HG03103 (cell line): ENCODE measurements at regions not wholly inside any gene's neighbourhood (a gene's known extent, or its start where the extent isn't known, plus 50 kb on each side); places are given as distances from the start of the nearest gene placed in this dataset.
A peak's percentile ranks its signal among the peaks of the same experiment; 100 is the strongest.

Source experiments
- ATAC-seq: cut with Tn5 transposase; IDR thresholded peaks from one replicate; pipeline ENCODE4 v1.9.1; 2021; ENCODE audit warnings: low read depth; ENCODE audit not compliant: unreplicated experiment

GRCh38 chr12:82529101-82529500 is 157.6 kb upstream of the TMTC2 start:
- no peak for ATAC-seq

DNA sequence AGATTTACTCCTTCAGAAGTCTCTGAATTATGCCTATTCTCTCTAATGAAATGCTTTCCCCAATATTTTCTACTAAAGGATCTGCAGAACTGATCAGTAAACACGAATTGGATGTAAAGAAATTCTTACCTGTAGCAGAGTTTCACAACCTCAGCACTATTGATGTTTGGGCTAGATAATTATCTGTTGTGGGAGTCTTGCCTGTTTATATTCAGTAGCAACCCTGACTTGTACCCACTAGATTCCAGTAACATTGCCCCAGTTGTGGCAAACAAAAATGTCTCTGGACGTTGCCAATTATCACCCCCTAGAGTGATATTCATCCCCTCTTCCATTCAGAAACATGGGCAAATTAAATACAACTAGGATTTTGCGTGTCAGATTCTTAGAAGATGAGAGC is 156.8 kb upstream of the TMTC2 start:
- ATAC-seq: no peak

- no peak for ATAC-seq
Observed at GRCh38 chr12:82530394-82530793, 156.3 kb upstream of the TMTC2 start.

DNA sequence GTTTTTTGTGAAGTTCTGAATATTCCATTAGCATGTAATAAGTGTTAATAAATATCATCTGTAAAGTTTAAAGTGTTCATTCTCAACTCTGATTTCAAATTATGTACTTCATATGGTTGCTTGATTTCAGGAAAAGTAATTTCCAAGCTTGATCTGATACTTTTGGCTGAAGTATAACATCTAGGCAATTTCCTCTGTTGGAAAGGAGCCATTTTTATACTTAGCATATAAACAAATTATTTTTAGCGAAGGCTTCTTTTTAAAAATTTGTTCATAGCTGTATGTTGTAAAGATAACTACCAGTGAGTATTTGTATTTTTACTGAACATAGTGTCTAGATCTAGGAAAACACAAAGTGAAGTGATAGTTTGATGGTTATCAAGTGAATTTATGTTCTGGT is 153.4 kb upstream of the TMTC2 start:
- ATAC-seq: no peak

- no peak for ATAC-seq
Observed at GRCh38 chr12:82537436-82537835, 149.3 kb upstream of the TMTC2 start.

- ATAC-seq: peak; percentile 89
Observed at GRCh38 chr12:82554529-82554928, 132.2 kb upstream of the TMTC2 start.

GRCh38 chr12:82555699-82556098 is 131.0 kb upstream of the TMTC2 start:
- ATAC-seq: no peak

DNA sequence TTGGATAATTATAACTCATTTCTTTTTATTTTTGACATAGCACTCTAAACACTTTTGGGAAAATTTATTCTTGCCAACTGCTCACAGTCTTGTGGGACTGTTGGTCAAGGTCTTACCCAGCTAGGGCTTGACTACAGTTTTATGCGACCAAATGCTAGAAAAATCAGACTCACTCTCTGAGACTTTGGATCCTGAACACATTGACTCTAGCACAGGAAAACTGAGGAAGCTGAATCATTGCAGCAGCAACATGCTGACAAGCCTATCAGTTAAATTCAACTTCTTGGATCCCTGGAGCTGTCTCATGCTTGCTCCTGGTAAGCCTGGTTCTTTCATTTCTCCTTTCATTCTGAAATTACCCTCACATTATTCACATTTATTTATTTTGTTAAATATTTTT is 120.7 kb upstream of the TMTC2 start:
- ATAC-seq: no peak

DNA sequence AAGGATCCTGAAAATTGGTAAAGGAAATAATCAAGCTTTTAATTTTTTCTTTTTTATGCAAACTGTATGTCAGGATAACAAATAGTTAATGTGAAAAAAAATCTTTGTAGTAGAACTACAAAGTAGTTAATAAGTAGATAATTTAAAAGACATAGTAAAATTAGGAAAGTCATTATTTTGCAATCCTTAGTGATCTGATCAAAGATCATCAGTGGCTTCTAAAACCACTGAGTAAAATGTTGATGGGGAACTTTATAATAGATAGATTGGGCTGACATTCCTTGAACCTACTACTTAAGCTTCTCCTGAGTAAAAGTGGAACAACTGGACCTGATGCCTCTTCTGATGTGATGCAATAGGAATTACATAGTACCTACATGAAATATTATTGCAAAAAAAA is 119.0 kb upstream of the TMTC2 start:
- no peak for ATAC-seq

DNA sequence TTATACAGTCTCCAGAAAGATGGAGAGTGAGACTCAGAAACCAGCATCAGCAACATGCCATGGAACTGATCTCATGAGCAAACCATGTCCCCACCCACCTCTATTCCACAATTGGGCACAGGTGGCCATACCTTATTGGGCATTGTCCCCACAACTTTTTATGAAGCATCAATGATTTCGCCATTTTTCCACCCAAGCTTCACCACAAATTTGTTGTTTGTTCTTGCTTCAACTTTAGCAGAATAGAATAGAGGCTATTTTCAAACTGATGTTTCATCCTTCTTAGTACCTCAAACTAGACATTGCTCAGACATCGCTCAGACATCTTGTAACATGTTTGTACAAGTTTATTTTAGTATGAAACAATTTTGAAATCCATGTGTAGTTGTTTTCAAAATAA is 112.5 kb upstream of the TMTC2 start:
- ATAC-seq: no peak

DNA sequence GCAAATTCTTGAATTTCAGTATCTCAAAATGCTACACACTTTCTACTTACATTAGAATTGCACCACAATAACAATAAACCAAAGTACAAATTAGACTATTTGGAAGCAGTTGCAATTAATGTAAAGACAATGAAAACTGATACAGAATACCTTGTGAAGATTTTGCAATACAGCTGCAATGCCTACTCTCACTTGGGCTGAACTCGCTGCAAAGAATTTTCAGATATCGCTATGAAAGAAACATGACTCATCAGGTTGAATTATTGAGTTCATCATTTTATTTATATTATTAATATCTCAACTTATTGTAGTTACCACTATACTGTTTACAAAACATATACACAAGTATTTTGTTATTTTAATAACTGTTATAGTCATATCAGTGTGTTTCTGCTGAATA is 108.0 kb upstream of the TMTC2 start:
- ATAC-seq: no peak

- no peak for ATAC-seq
Observed at GRCh38 chr12:82583756-82584155, 103.0 kb upstream of the TMTC2 start.

- ATAC-seq: peak; percentile 39
Observed at GRCh38 chr12:82593143-82593542, 93.6 kb upstream of the TMTC2 start.

DNA sequence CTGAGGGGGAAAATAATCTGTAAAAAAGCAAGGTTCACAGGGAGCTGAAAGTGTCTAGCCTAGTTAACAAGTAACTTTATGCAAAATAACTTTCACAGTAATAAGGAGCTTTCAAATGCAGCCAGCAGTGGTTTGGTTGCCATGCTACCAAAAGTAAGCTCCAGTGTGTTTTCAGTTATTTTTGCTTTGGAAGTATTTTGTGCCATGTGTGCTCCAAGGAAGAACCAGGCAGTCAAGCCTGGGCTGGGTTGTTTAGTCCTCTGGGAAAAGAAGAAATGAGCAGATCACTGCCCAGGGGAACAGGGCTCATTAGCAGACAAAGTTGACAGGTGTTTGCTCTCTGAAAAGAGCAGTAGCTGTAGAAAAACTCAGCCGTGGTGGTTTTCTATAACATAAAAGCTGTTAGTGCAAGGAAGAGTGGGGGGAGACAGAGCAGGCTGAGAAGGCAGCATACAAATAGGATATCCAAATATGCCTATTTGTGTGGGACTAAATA is 92.8 kb upstream of the TMTC2 start:
- peak; percentile 90 for ATAC-seq

DNA sequence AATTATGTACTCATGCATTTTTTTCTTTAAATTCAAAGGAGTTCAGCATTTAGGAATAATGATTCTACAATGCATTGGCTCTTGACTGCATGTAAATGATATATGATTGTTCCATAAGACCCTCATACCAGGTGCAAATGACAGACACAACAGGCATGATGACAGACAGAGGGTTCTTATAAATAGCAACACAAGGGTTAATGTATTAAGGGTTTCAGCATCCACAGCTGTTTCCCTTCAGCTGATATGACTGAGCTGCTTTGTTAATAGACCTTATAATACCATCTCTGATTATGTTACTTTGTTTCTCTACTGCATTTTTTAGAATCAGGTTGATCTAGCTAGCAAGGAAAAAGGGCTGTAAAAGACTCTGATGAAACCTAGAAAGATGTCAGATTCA is 90.8 kb upstream of the TMTC2 start:
- no peak for ATAC-seq

- no peak for ATAC-seq
Observed at GRCh38 chr12:82596483-82596882, 90.2 kb upstream of the TMTC2 start.

DNA sequence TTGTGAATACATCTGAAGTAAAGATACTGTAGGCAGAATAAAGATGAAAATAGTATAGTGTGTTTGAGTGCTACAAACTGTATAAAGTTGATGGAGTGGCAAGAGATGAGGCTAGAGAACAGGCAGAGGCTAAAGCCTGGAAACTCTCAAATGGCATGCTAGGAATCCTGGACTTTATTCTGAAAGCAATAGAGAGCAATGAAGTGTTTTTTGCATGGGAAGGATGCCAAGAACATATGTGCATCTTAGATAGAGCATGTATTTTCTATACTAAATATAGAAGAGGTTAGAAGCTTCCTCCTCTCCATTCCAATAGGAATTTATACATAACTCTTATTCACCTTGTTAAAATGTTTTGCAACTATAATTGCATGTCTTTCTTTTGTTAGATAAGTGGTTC is 86.3 kb upstream of the TMTC2 start:
- ATAC-seq: no peak

GRCh38 chr12:82603647-82604046 is 83.1 kb upstream of the TMTC2 start:
- peak; percentile 37 for ATAC-seq

DNA sequence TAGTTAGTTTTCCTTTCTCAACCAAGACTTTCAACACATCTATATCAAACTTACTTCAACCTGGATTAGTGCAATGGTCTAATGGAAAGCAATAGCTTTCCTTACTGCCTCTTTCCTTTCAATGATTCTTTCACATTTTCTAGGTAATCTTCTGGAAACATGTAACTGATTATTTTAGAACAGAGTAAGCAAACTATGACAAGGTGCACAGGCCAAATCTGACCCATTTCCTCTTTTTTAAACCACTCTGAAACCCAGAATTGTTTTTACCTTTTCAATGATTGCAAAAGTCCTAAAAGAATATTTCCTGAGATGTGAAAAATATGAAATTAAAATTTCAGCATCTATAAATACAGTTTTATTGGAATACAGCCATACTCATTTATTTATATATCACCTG is 81.6 kb upstream of the TMTC2 start:
- peak; percentile 51 for ATAC-seq

DNA sequence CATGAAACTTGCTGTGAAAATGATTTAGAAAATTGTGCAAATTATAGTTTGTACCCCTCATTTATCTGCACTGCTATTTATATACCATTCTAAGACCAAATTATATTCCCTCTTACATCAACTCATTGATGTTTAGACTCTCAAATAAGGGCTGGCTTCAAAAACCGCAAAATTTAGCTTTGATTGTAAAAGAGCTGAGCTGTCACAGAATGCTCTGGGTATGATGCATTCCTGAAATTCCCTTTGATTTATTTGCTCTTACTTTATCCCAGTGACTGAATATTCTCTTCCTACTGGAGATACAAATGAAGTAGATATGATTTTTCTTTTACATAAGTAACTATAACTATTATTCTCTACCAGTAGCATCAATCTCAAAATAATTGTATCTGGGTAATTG is 78.0 kb upstream of the TMTC2 start:
- ATAC-seq: no peak

DNA sequence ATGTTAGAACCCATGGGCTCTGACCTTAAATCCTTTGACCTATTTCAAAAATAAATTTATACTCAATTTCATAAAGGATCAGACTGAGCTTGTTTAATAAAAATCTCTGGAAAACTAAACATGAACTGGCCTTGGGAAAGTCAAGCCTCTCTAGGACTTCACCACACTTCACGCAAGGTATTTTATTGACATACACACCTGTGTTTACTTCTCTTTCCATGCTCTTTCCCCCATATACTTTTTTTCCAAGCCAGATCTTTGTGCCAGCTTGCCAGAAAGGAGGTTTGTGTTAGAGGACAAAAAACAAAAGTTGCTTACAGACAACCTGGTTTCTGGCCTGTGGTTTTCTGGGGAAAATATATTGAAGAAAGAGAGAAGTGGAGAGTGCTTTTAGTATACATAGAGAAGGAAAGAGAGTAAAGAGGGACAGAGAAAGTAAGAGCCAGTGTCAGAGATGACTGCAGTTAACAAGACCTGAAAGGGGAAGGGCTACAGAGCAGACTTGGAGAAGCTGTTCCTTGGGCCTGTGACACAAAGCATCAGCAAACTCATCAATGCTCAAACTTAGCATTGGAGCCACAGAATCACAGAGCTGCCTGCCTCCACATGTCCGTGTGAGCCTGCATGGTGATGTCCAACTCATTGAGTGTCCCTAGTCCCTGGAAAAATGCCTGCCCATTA is 77.3 kb upstream of the TMTC2 start:
- ATAC-seq: no peak

- ATAC-seq: no peak
Observed at GRCh38 chr12:82619644-82620043, 67.1 kb upstream of the TMTC2 start.

- ATAC-seq: no peak
Observed at GRCh38 chr12:82620917-82621316, 65.8 kb upstream of the TMTC2 start.
